ENCODE measurements at regions not wholly inside any gene's neighbourhood (a gene's known extent, or its start where the extent isn't known, plus 50 kb on each side); places are given as distances from the start of the nearest gene placed in this dataset.

DNA sequence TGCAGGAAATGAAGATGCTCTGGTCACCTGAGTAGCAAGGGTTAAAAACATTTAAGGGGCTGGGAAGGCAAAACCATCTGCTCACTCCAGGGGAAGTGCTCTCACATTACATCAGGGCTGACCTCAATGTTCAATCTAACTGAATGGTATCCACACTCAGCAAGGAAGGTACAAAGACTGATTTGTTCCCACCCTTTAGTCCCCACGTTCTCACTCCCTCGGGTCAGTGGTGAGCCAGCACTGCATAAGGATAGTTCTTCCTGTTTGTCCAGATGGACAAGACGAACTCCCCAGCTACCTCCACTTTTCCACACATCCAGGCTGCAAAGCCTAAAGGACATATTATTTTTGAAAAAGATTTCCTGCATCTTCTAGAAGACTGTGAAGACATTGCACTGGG, 126.6 kb upstream of the SLC14A2 start:
- TF ChIP-seq, protein P1, sequence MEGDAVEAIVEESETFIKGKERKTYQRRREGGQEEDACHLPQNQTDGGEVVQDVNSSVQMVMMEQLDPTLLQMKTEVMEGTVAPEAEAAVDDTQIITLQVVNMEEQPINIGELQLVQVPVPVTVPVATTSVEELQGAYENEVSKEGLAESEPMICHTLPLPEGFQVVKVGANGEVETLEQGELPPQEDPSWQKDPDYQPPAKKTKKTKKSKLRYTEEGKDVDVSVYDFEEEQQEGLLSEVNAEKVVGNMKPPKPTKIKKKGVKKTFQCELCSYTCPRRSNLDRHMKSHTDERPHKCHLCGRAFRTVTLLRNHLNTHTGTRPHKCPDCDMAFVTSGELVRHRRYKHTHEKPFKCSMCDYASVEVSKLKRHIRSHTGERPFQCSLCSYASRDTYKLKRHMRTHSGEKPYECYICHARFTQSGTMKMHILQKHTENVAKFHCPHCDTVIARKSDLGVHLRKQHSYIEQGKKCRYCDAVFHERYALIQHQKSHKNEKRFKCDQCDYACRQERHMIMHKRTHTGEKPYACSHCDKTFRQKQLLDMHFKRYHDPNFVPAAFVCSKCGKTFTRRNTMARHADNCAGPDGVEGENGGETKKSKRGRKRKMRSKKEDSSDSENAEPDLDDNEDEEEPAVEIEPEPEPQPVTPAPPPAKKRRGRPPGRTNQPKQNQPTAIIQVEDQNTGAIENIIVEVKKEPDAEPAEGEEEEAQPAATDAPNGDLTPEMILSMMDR (IDR thresholded peaks at IDR 0.05 in 8 of 11, conservative IDR thresholded peaks at IDR 0.05 in 3 of 11): no peak
- TF ChIP-seq POLR2A (IDR thresholded peaks at IDR 0.05) (no peak), POLR2AphosphoS5 (IDR thresholded peaks at IDR 0.05) (no peak)
